Peyer's patch (tissue), 4 donors: ENCODE measurements at regions not wholly inside any gene's neighbourhood (a gene's known extent, or its start where the extent isn't known, plus 50 kb on each side); places are given as distances from the start of the nearest gene placed in this dataset.

ENCODE experiments used
- DNase-seq, 3 donors: peaks; one replicate each; pipeline ENCODE4 v3.0.0-alpha.2; 2017 to 2019
- H3K27ac ChIP-seq, 4 donors: fragments of 200-600 bp; sonication (generic); one replicate each; pipeline ENCODE4 v1.5.1; 2016 to 2019
- H3K27me3 ChIP-seq, 2 donors: fragments of 200-600 bp; sonication (generic); one replicate each; pipeline ENCODE4 v1.5.1; 2019
- H3K36me3 ChIP-seq, 3 donors: fragments of 200-600 bp; sonication (generic); one replicate each; pipeline ENCODE4 v1.5.1; 2016 to 2019
- H3K4me1 ChIP-seq, 4 donors: fragments of 200-600 bp; sonication (generic); one replicate each; pipeline ENCODE4 v1.5.1; 2016 to 2019
- H3K4me3 ChIP-seq, 4 donors: fragments of 200-600 bp; sonication (generic); 1 replicate in 3 of 4; 2 replicates in 1 of 4; pipeline ENCODE4 v1.5.1; 2016 to 2019; ENCODE audit warnings: mild to moderate bottlenecking in 1 of 4
- H3K9me3 ChIP-seq, 4 donors: fragments of 200-600 bp; sonication (generic); one replicate each; pipeline ENCODE4 v1.5.1; 2016 to 2019; ENCODE audit warnings: mild to moderate bottlenecking in 1 of 4
- CTCF ChIP-seq, 6 experiments: fragments of 450-650 bp in 4 of 6; fragments of 200-600 bp in 2 of 6; sonication (generic) in 1 of 6; IDR thresholded peaks; one replicate each; pipeline ENCODE4 v1.5.1; 2017 to 2019; ENCODE audit warnings: antibody characterized with exemption in 6 of 6, mild to moderate bottlenecking in 3 of 6, moderate library complexity in 1 of 6
- POLR2A ChIP-seq, 2 donors: fragments of 450-650 bp; IDR thresholded peaks; one replicate each; pipeline ENCODE4 v1.5.1; 2017; ENCODE audit warnings: antibody characterized with exemption in 2 of 2, mild to moderate bottlenecking in 2 of 2, moderate library complexity in 2 of 2

DNA sequence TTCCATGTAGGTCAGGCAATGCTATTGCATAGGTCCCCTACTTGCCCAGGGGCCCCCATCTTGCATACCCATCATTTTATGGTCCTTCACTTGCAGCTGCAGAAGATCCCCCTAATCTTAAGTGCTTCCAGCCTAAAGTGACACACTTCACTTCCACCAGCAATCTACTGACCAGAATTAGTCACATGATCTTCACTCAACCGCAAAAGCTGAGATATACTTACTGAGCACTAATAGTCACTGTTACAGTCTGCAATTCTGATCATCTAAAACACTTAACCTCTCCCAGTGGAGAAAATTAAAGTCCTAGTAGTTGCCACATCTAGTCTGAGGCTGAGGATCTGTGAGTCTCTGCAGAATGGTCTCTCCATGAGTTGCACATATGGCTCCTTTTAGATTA, 82.1 kb downstream of the AREG start:
- no peak overlapping the region for H3K27ac ChIP-seq
- no peaks in the 10 kb centered on the region for H3K36me3 ChIP-seq
- DNase-seq: no peak
- no peak for TF ChIP-seq POLR2A (IDR thresholded peaks at IDR 0.05)
- no peak for TF ChIP-seq CTCF (IDR thresholded peaks at IDR 0.05)
- peaks cover 0 to 3% (median 0%) of the 10 kb centered on the region in 4 donors for H3K4me1 ChIP-seq
- H3K27me3 ChIP-seq: no peaks in the 10 kb centered on the region
- no peaks in the 10 kb centered on the region for H3K9me3 ChIP-seq
- no peak overlapping the region for H3K4me3 ChIP-seq

DNA sequence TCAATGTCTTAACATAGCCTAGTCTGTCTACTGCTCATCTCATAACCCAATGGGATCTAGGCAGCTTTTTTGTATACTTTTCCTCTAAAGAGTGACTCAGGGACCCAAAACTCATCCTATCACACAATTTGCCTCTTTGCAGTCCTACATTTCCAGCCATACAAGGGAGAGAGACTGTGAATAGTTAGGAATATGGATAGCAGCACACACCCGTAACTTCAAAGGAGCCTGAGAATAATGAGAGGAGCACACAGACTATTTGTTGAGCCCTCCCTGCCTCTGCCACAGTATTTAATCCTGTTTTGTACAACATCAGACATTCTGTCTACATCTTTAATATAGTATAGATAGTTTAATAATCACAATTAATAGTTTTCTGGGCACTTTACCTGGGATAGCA, 83.2 kb downstream of the AREG start:
- Histone ChIP-seq H3K36me3 (no peaks in the 10 kb centered on the region), H3K4me3 (no peak overlapping the region), H3K4me1 (peaks cover 0 to 3% (median 0%) of the 10 kb centered on the region in 4 donors), H3K27me3 (no peaks in the 10 kb centered on the region), H3K9me3 (no peaks in the 10 kb centered on the region), H3K27ac (no peak overlapping the region)
- DNase-seq: no peak
- TF ChIP-seq CTCF (IDR thresholded peaks at IDR 0.05): no peak
- TF ChIP-seq POLR2A (IDR thresholded peaks at IDR 0.05): no peak

DNA sequence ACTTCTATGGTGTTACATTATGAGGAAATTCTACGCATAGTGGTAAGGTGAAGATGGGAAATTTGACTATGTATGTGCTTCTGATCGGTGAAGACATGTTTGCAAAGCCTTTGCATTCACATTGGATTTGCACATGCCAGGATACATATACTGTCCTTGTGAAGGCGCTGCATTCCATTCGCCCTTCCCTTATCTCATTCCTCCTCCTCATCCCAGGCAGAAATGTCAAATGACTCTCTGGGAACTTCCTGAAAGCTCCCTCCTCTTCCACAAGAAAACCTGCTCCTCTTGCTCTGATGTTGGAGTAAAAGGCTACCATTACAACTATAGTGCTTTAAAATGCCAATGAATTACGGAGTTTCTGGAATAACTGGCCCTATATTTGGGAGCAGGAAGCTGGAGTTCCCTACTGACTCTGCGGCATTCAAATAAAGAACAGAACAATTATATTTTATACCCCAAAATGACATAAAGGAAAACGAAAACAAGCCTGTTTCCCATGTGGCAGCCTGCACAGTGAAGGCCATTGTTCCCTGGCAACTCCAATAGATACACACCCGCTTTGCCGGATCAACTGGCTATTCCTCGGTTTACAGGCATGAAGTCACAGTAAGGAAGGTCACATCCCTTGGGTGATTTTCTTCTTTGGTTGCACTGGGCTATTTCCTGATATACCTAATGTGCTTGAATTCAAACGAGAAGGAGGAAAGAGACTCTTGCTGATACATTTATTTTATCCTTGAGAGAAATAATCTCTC, 84.5 kb downstream of the AREG start:
- DNase-seq: no peak
- H3K4me1 ChIP-seq: peaks cover 0 to 3% (median 0%) of the 10 kb centered on the region in 4 donors
- H3K27ac ChIP-seq: no peak overlapping the region
- no peaks in the 10 kb centered on the region for H3K9me3 ChIP-seq
- H3K27me3 ChIP-seq: no peaks in the 10 kb centered on the region
- H3K36me3 ChIP-seq: no peaks in the 10 kb centered on the region
- TF ChIP-seq CTCF (IDR thresholded peaks at IDR 0.05) (no peak), POLR2A (IDR thresholded peaks at IDR 0.05) (no peak)
- H3K4me3 ChIP-seq: no peak overlapping the region

GRCh38 chr4:74531963-74532794, 87.2 kb downstream of the AREG start:
- Histone ChIP-seq H3K4me1 (peaks cover 0 to 12% (median 0%) of the 10 kb centered on the region in 4 donors), H3K27ac (no peak overlapping the region), H3K4me3 (no peak overlapping the region), H3K9me3 (no peaks in the 10 kb centered on the region), H3K36me3 (no peaks in the 10 kb centered on the region), H3K27me3 (no peaks in the 10 kb centered on the region)
- DNase-seq: no peak
- TF ChIP-seq POLR2A (IDR thresholded peaks at IDR 0.05) (no peak), CTCF (IDR thresholded peaks at IDR 0.05) (peak in 4 of 6 experiments; percentile 41 to 86 (median 76))

DNA sequence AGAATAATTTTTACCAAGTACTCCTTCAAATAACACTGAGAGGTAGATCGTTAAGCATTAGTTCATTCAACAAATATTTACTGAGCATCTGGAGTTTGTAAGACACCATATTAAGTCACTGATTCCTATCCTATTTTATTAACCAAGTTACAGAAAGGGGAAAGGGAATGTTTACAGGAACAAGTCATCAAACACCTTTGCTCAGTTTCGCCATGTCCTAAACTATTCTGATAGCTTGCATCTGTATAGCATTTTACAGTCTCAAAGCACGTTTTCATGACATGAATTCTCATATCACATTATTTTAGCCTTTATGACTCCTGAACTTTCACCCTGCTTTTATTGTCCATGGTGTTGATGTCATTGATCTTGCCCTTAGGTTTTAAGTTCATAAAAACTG, 89.2 kb downstream of the AREG start:
- peak overlapping the region in 3 of 4 donors; percentile 18 to 70 (median 54) for H3K27ac ChIP-seq
- no peaks in the 10 kb centered on the region for H3K27me3 ChIP-seq
- no peaks in the 10 kb centered on the region for H3K9me3 ChIP-seq
- TF ChIP-seq POLR2A (IDR thresholded peaks at IDR 0.05) (no peak), CTCF (IDR thresholded peaks at IDR 0.05) (no peak)
- no peaks in the 10 kb centered on the region for H3K36me3 ChIP-seq
- H3K4me1 ChIP-seq: peaks cover 0 to 12% (median 0%) of the 10 kb centered on the region in 4 donors
- no peak overlapping the region for H3K4me3 ChIP-seq
- DNase-seq: no peak
